Suprapubic skin (tissue), 3 donors: ENCODE measurements at regions not wholly inside any gene's neighbourhood (a gene's known extent, or its start where the extent isn't known, plus 50 kb on each side); places are given as distances from the start of the nearest gene placed in this dataset.

ENCODE experiments used
- CTCF ChIP-seq, 2 donors: fragments of 200-600 bp in 1 of 2; fragments of 450-650 bp in 1 of 2; sonication (generic) in 1 of 2; IDR thresholded peaks; one replicate each; pipeline ENCODE4 v1.5.1; 2016 to 2019; ENCODE audit warnings: antibody characterized with exemption in 2 of 2, mild to moderate bottlenecking in 1 of 2, moderate library complexity in 1 of 2
- POLR2A ChIP-seq, 2 donors: fragments of 450-650 bp; IDR thresholded peaks; one replicate each; pipeline ENCODE4 v1.6.1; 2017; ENCODE audit warnings: antibody characterized with exemption in 2 of 2, mild to moderate bottlenecking in 2 of 2, moderate library complexity in 2 of 2

- no peak for TF ChIP-seq CTCF (IDR thresholded peaks at IDR 0.05)
- no peak for TF ChIP-seq POLR2A (IDR thresholded peaks at IDR 0.05)
Measured at GRCh38 chr5:167229751-167230150, 1061.7 kb upstream of the WWC1 start.
